ENCODE measurements at regions not wholly inside any gene's neighbourhood (a gene's known extent, or its start where the extent isn't known, plus 50 kb on each side); places are given as distances from the start of the nearest gene placed in this dataset.

- Histone ChIP-seq H3K9me3 (replicated peaks; ENCODE audit: control insufficient read depth, insufficient read depth, low read length) (no peaks in the 10 kb centered on the region), H2AFZ (ENCODE audit: control insufficient read depth, low read depth, low read length) (no peak overlapping the region), H4K20me1 (ENCODE audit: control insufficient read depth, insufficient read depth) (no peaks in the 10 kb centered on the region), H3K36me3 (ENCODE audit: control insufficient read depth in 2 of 2, insufficient read depth in 2 of 2, low read length in 1 of 2) (no peaks in the 10 kb centered on the region), H3K4me1 (ENCODE audit: control insufficient read depth, insufficient read depth, low read length) (no peaks in the 10 kb centered on the region), H3K79me2 (ENCODE audit: control insufficient read depth, insufficient read depth, low read length) (no peaks in the 10 kb centered on the region), H3K4me3 (no peak overlapping the region), H3K27ac (ENCODE audit: control insufficient read depth, insufficient read depth) (no peak overlapping the region), H3K4me2 (ENCODE audit: control insufficient read depth, insufficient read depth) (no peak overlapping the region), H3K27me3 (replicated peaks in 1 of 2; ENCODE audit: control insufficient read depth in 2 of 2, insufficient read depth in 2 of 2, low read length in 1 of 2) (no peaks in the 10 kb centered on the region), H3K9ac (ENCODE audit: control insufficient read depth, insufficient read depth, low read length) (no peak overlapping the region)
- no TSS peak for BruUV-seq (replicated peaks)
- POLR2A ChIA-PET: no interaction called here
- ATAC-seq (no peak), DNase-seq (ENCODE audit: low read depth, low spot score) (no peak), FAIRE-seq (no peak)
- under 1% methylated on average over 4 of the region's 4 CpGs for WGBS (ENCODE audit: insufficient coverage, insufficient replicate concordance, low lambda C conversion rate, missing lambda C conversion rate)
- TF ChIP-seq HCFC1 (IDR thresholded peaks at IDR 0.05; ENCODE audit: low read length) (no peak), SPI1 (IDR thresholded peaks at IDR 0.05; ENCODE audit: borderline replicate concordance, insufficient read depth, low read depth, low read length) (no peak), MTA3 (IDR thresholded peaks at IDR 0.05; ENCODE audit: borderline replicate concordance, low read length) (no peak), ZBTB33 (IDR thresholded peaks at IDR 0.05) (no peak), SREBF2 (IDR thresholded peaks at IDR 0.05; ENCODE audit: low read length) (no peak), ETV6 (conservative IDR thresholded peaks at IDR 0.05 in 1 of 2, IDR thresholded peaks at IDR 0.05 in 1 of 2; ENCODE audit: borderline replicate concordance in 1 of 2, low read depth in 1 of 2) (no peak), MYC (IDR thresholded peaks at IDR 0.05; ENCODE audit: insufficient read depth, insufficient read length, insufficient replicate concordance, low read length, severe bottlenecking) (no peak), RUNX3 (IDR thresholded peaks at IDR 0.05; ENCODE audit: low read length) (no peak), SP1 (IDR thresholded peaks at IDR 0.05; ENCODE audit: low read depth, low read length) (no peak), RELA (IDR thresholded peaks at IDR 0.05; ENCODE audit: borderline replicate concordance, partially characterized antibody) (no peak), SMAD5 (IDR thresholded peaks at IDR 0.05; ENCODE audit: low read depth) (no peak), MYB (IDR thresholded peaks at IDR 0.05; ENCODE audit: borderline replicate concordance, low read depth, low read length) (no peak)
- TF ChIP-seq, protein P1, sequence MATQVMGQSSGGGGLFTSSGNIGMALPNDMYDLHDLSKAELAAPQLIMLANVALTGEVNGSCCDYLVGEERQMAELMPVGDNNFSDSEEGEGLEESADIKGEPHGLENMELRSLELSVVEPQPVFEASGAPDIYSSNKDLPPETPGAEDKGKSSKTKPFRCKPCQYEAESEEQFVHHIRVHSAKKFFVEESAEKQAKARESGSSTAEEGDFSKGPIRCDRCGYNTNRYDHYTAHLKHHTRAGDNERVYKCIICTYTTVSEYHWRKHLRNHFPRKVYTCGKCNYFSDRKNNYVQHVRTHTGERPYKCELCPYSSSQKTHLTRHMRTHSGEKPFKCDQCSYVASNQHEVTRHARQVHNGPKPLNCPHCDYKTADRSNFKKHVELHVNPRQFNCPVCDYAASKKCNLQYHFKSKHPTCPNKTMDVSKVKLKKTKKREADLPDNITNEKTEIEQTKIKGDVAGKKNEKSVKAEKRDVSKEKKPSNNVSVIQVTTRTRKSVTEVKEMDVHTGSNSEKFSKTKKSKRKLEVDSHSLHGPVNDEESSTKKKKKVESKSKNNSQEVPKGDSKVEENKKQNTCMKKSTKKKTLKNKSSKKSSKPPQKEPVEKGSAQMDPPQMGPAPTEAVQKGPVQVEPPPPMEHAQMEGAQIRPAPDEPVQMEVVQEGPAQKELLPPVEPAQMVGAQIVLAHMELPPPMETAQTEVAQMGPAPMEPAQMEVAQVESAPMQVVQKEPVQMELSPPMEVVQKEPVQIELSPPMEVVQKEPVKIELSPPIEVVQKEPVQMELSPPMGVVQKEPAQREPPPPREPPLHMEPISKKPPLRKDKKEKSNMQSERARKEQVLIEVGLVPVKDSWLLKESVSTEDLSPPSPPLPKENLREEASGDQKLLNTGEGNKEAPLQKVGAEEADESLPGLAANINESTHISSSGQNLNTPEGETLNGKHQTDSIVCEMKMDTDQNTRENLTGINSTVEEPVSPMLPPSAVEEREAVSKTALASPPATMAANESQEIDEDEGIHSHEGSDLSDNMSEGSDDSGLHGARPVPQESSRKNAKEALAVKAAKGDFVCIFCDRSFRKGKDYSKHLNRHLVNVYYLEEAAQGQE (IDR thresholded peaks at IDR 0.05; ENCODE audit: low read depth, low read length): no peak
- TF ChIP-seq, protein P2, sequence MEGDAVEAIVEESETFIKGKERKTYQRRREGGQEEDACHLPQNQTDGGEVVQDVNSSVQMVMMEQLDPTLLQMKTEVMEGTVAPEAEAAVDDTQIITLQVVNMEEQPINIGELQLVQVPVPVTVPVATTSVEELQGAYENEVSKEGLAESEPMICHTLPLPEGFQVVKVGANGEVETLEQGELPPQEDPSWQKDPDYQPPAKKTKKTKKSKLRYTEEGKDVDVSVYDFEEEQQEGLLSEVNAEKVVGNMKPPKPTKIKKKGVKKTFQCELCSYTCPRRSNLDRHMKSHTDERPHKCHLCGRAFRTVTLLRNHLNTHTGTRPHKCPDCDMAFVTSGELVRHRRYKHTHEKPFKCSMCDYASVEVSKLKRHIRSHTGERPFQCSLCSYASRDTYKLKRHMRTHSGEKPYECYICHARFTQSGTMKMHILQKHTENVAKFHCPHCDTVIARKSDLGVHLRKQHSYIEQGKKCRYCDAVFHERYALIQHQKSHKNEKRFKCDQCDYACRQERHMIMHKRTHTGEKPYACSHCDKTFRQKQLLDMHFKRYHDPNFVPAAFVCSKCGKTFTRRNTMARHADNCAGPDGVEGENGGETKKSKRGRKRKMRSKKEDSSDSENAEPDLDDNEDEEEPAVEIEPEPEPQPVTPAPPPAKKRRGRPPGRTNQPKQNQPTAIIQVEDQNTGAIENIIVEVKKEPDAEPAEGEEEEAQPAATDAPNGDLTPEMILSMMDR (IDR thresholded peaks at IDR 0.05 in 2 of 3, conservative IDR thresholded peaks at IDR 0.05 in 1 of 3; ENCODE audit: control insufficient read depth in 2 of 3, extremely low read depth in 1 of 3, insufficient read depth in 1 of 3, low read depth in 3 of 3, low read length in 3 of 3): no peak
- CTCF ChIA-PET: no interaction called here
- RAD21 ChIA-PET (ENCODE audit: unreplicated experiment): no interaction called here
- in situ Hi-C loops (cut with MboI): no loop called here
- intact Hi-C loops (cut with micrococcal nuclease; ENCODE audit: unreplicated experiment): no loop called here
- SMC1A ChIA-PET (ENCODE audit: uncharacterized antibody, unreplicated experiment): no interaction called here
These were observed 792.5 kb upstream of the CELF2 start for GRCh38 chr10:10225136-10225676.
